ENCODE measurements at regions not wholly inside any gene's neighbourhood (a gene's known extent, or its start where the extent isn't known, plus 50 kb on each side); places are given as distances from the start of the nearest gene placed in this dataset.

- H3K27ac Mint-ChIP-seq (ENCODE audit: low read depth, unreplicated experiment), result no peak overlapping the region
- intact Hi-C loops (cut with micrococcal nuclease), result no loop called here
- H3K36me3 Mint-ChIP-seq (ENCODE audit: insufficient read depth, unreplicated experiment), result no peaks in the 10 kb centered on the region
- no TSS peak for BruUV-seq (replicated peaks)
- no peaks in the 10 kb centered on the region for H3K4me1 Mint-ChIP-seq (ENCODE audit: insufficient read depth, unreplicated experiment)
- no peaks in the 10 kb centered on the region for H3K27me3 Mint-ChIP-seq (ENCODE audit: insufficient read depth, unreplicated experiment)
- POLR2A ChIA-PET, result no interaction called here
- CTCF ChIA-PET, result no interaction called here
- DNase-seq (ENCODE audit: unreplicated experiment), result no peak
- no peak overlapping the region for H3K4me3 Mint-ChIP-seq (ENCODE audit: unreplicated experiment)
- TF ChIP-seq CTCF (IDR thresholded peaks at IDR 0.05; ENCODE audit: unreplicated experiment), result no peak
- no peaks in the 10 kb centered on the region for H3K9me3 Mint-ChIP-seq (ENCODE audit: unreplicated experiment)
Measured at GRCh38 chr9:89254058-89254772, 56.8 kb upstream of the CKS2 start.

GRCh38 chr9:89254773-89255125, 56.2 kb upstream of the CKS2 start:
- H3K36me3 Mint-ChIP-seq (ENCODE audit: insufficient read depth, unreplicated experiment), result no peaks in the 10 kb centered on the region
- H3K4me1 Mint-ChIP-seq (ENCODE audit: insufficient read depth, unreplicated experiment), result no peaks in the 10 kb centered on the region
- DNase-seq (ENCODE audit: unreplicated experiment), result no peak
- H3K27me3 Mint-ChIP-seq (ENCODE audit: insufficient read depth, unreplicated experiment), result no peaks in the 10 kb centered on the region
- CTCF ChIA-PET, result no interaction called here
- intact Hi-C loops (cut with micrococcal nuclease), result no loop called here
- H3K27ac Mint-ChIP-seq (ENCODE audit: low read depth, unreplicated experiment), result no peak overlapping the region
- TF ChIP-seq CTCF (IDR thresholded peaks at IDR 0.05; ENCODE audit: unreplicated experiment), result no peak
- POLR2A ChIA-PET, result no interaction called here
- no TSS peak for BruUV-seq (replicated peaks)
- no peak overlapping the region for H3K4me3 Mint-ChIP-seq (ENCODE audit: unreplicated experiment)
- no peaks in the 10 kb centered on the region for H3K9me3 Mint-ChIP-seq (ENCODE audit: unreplicated experiment)

- CTCF ChIA-PET, result interaction anchor here (0.6 kb wide), 1 partner anchor 1180 kb away, joined by 4 read pairs; no protein-coding TSS in a partner anchor
- Mint-ChIP-seq H3K36me3 (ENCODE audit: insufficient read depth, unreplicated experiment) (no peaks in the 10 kb centered on the region), H3K27me3 (ENCODE audit: insufficient read depth, unreplicated experiment) (no peaks in the 10 kb centered on the region), H3K4me1 (ENCODE audit: insufficient read depth, unreplicated experiment) (no peaks in the 10 kb centered on the region), H3K9me3 (ENCODE audit: unreplicated experiment) (no peaks in the 10 kb centered on the region), H3K4me3 (ENCODE audit: unreplicated experiment) (no peak overlapping the region), H3K27ac (ENCODE audit: low read depth, unreplicated experiment) (no peak overlapping the region)
- intact Hi-C loops (cut with micrococcal nuclease), result no loop called here
- no peak for TF ChIP-seq CTCF (IDR thresholded peaks at IDR 0.05; ENCODE audit: unreplicated experiment)
- no TSS peak for BruUV-seq (replicated peaks)
- POLR2A ChIA-PET, result no interaction called here
- no peak for DNase-seq (ENCODE audit: unreplicated experiment)
Measured at GRCh38 chr9:89256225-89256624, 54.8 kb upstream of the CKS2 start.

GRCh38 chr9:89256642-89257041, 54.4 kb upstream of the CKS2 start:
- no peak for TF ChIP-seq CTCF (IDR thresholded peaks at IDR 0.05; ENCODE audit: unreplicated experiment)
- intact Hi-C loops (cut with micrococcal nuclease), result no loop called here
- POLR2A ChIA-PET, result interaction anchor here (0.6 to 1.3 kb wide), 2 partner anchors 13 to 546 kb away, joined by 4 to 5 read pairs; no protein-coding TSS in a partner anchor
- H3K9me3 Mint-ChIP-seq (ENCODE audit: unreplicated experiment), result no peaks in the 10 kb centered on the region
- CTCF ChIA-PET, result interaction anchor here (0.6 to 0.7 kb wide), 2 partner anchors 22 to 68 kb away, joined by 3 read pairs; no protein-coding TSS in a partner anchor
- BruUV-seq (replicated peaks), result no TSS peak
- H3K4me1 Mint-ChIP-seq (ENCODE audit: insufficient read depth, unreplicated experiment), result no peaks in the 10 kb centered on the region
- DNase-seq (ENCODE audit: unreplicated experiment), result no peak
- no peaks in the 10 kb centered on the region for H3K36me3 Mint-ChIP-seq (ENCODE audit: insufficient read depth, unreplicated experiment)
- H3K27me3 Mint-ChIP-seq (ENCODE audit: insufficient read depth, unreplicated experiment), result no peaks in the 10 kb centered on the region
- H3K4me3 Mint-ChIP-seq (ENCODE audit: unreplicated experiment), result no peak overlapping the region
- H3K27ac Mint-ChIP-seq (ENCODE audit: low read depth, unreplicated experiment), result no peak overlapping the region
